Glomerular visceral epithelial cell (primary cell): ENCODE measurements at regions not wholly inside any gene's neighbourhood (a gene's known extent, or its start where the extent isn't known, plus 50 kb on each side); places are given as distances from the start of the nearest gene placed in this dataset.

Experiments
- DNase-seq: peaks from one replicate; pipeline ENCODE4 v3.0.0-alpha.2; 2016; ENCODE audit errors: extremely low spot score

DNA sequence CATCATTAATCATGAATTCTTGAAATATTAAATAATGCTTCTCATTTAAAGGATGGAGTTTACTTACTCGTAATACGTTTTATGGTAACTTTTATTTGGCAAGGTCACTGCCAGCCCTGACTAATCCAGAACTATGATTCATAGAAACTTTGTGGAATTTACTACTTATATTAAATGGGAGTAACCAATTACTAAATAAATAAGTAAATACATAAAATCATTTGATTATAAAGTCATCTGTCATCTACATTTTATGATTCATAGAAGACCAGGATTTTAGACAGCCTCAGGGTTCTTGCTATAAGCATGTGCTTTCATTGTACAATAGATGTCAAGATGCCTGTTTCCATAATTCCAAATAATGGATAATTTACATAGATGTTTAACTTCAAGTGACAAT, 611.1 kb downstream of the TBC1D4 start:
- no peak for DNase-seq

GRCh38 chr13:74869846-74870245, 612.1 kb downstream of the TBC1D4 start:
- no peak for DNase-seq

DNA sequence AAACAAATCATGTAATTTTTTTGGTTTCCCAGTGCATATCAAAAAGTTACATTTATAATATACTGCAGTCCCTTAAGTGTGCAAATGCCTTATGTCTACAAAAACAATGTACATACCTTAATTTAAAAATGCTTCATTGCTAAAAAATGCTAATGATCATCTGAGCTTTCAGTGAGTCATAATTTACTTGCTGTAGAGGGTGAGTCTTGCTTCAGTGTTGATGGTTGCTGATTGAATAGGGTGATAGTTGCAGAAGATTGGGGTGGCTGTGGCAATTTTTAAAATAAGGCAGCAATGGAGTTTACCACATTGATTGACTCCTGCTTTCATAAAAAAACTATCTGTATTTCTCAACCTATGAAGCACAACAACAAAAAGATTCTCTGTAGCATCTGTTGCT, 613.9 kb downstream of the TBC1D4 start:
- DNase-seq = no peak

GRCh38 chr13:74867460-74867859, 614.5 kb downstream of the TBC1D4 start:
- no peak for DNase-seq

GRCh38 chr13:74866101-74866500, 615.9 kb downstream of the TBC1D4 start:
- no peak for DNase-seq

GRCh38 chr13:74865656-74866055, 616.3 kb downstream of the TBC1D4 start:
- DNase-seq = no peak

DNA sequence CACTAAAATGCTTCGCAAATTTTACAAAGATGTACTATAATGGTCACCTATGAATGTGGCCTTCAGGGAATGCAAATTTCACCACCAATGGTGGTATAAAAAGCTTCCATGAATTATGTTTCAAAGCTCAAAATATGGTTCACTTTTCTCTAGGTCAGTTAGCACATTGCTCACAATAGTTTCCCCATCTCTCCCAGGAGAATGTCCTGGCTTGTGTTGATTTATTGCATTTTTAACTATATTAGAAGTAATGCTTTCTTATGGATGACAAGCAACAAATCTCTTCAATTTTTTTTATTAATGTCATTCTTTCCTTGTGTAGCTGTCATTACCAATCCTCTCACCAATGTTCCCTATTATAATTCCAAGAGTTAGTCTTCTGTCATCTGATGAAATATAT, 621.2 kb downstream of the TBC1D4 start:
- DNase-seq = no peak

GRCh38 chr13:74850893-74851292, 631.1 kb downstream of the TBC1D4 start:
- DNase-seq = no peak

DNA sequence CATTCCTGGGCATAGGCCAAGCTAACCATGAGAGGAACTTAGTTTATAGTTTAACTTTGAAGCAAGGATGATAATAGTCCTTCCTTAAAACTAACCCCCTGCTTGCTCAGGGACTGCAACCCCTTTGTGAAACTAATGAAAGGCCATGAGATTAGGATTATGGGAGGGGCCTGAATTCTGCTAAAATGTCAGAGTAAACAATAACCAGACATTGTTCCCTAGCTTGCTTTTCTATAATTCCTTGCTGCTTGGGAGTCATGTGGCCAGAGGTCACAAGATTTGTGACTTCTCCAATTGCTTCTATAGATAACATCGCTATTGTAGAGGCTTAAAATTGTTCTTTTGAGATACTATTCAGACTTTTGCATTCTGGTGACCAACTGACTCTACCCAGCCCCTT, 634.0 kb downstream of the TBC1D4 start:
- no peak for DNase-seq

GRCh38 chr13:74845806-74846205, 636.2 kb downstream of the TBC1D4 start:
- no peak for DNase-seq

GRCh38 chr13:74841651-74842050, 640.3 kb downstream of the TBC1D4 start:
- DNase-seq = no peak

DNA sequence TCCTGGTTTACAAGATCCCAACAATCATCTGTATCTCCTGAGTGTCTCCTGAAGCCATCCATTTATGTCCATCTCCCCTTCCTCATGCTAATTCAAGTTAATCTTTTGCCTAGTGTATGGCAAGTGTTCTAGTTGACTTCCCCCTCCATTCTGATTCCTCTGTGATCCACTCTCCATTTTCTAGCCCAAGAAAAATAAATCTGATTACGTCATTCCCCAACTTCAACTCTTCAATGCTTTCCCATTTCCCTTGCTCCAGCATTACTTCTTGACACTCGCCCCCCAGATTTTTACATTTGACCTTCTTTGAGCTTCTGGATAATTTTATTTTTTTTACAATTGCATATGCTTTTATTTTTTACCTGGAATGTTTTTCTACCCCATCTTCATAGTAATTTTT, 640.8 kb downstream of the TBC1D4 start:
- DNase-seq = no peak

- DNase-seq = no peak
Measured at GRCh38 chr13:74839656-74840055, 642.3 kb downstream of the TBC1D4 start.

DNA sequence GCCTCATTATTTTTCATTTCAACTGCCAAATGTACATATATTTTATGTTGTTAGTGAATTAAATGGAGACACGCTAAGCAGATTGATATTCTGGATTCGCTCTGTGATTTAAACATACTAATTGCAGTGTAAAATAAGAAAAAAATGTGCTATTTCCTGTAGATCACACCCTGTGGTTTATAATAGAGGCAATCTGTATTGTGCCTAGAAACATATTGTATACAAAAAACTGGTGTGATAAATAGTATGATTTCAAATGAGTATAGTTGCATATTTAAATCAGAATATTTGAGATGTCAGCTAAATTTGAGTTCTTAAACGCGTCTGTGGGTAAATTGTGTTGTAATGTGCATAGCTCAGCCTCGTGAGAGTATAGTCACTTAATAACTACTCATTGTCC, 643.9 kb downstream of the TBC1D4 start:
- no peak for DNase-seq

DNA sequence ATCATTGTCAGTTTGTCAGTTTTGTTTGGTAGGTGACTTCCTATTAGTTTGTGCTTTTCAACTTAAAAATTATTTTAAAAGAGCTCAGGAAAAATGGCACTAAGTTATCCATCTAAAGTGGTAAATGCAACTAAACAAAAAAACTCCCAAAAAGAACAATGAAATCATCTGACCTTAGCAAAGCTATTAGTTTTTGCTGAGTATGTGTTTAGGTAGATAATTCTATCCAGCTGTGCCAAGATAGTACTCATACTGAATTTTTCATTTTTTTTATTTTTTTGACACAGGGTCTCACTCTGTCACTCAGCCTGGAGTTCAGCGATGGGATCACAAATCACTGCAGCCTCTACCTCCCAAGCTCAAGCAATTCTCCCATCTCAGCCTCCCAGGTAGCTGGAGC, 645.3 kb downstream of the TBC1D4 start:
- DNase-seq = no peak

- no peak for DNase-seq
Measured at GRCh38 chr13:74835579-74835978, 646.4 kb downstream of the TBC1D4 start.

- DNase-seq = no peak
Measured at GRCh38 chr13:74825938-74826246, 656.1 kb downstream of the TBC1D4 start.

GRCh38 chr13:74825152-74825937, 656.6 kb downstream of the TBC1D4 start:
- DNase-seq = peak; percentile 42

DNA sequence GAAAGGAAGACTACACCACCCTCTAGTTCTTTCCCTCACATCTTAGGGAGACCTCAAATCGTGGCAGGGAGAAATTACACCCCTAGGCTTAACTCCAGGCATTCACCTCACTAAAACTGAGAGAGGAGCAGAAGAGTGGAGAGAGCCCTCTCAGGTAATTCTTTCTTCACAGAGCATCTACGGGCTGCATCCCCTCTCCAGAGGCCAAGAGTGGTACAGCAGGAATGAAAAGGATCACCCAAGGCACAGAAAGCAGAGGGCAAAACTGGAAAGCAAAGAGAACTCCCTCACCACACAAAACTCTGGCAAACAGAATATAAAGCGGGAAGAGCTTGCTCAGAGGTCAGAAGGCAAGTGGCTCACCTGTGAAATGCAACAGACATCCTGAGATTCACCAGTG, 661.2 kb downstream of the TBC1D4 start:
- no peak for DNase-seq

- no peak for DNase-seq
Measured at GRCh38 chr13:74819549-74819948, 662.4 kb downstream of the TBC1D4 start.

GRCh38 chr13:74816737-74817136, 665.2 kb downstream of the TBC1D4 start:
- no peak for DNase-seq

GRCh38 chr13:74796157-74796556, 662.0 kb upstream of the KLF12 start:
- no peak for DNase-seq

DNA sequence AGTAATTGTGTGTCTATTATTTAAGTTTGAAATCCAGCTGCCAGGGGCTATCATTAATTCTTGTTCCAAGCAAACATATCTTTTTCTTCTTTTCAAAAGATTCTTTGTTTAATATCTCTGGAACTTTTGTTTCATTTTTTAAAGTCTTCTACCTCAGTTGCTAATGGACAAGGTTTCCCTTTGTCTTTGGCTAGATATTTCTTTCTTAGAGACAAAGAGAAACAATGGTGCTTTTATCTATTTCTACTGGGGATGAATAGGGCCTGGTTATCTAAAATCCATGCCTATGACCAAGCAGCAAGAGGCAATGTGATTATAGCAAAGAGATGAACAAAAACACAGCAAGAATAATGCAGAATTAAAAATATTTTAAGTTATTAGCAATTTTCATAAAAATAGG, 661.3 kb upstream of the KLF12 start:
- DNase-seq = no peak

DNA sequence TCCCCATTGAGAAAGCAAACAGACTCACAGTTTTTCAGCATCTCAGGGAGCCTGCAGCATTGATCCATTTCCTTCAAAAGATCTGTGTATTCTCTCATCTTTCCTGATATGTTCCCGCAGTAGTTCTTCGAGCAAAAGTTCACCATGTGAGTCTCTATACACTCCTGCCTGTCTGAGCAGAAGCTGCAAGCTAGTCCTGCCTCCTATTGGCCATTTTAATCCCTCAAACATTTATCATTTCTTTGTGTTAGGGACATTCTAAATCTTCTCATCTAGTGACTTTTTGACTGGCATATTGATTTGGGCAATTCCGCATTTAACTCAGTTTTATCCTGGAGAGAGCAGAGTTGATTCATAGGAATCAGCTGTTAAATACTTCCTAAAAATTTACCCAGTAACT, 660.4 kb upstream of the KLF12 start:
- no peak for DNase-seq
